OCI-M2 (cell line): ENCODE measurements at regions not wholly inside any gene's neighbourhood (a gene's known extent, or its start where the extent isn't known, plus 50 kb on each side); places are given as distances from the start of the nearest gene placed in this dataset.
"Not testable (repeated sequence)": the region's sequence is repeated elsewhere in the genome, so short reads cannot be mapped to it uniquely, and the experiment has no call there.

Experiments used
- DNase-seq: peaks from one replicate; lab custom pipeline; 2025; ENCODE audit not compliant: unreplicated experiment; lab: John Stamatoyannopoulos, UW

DNA sequence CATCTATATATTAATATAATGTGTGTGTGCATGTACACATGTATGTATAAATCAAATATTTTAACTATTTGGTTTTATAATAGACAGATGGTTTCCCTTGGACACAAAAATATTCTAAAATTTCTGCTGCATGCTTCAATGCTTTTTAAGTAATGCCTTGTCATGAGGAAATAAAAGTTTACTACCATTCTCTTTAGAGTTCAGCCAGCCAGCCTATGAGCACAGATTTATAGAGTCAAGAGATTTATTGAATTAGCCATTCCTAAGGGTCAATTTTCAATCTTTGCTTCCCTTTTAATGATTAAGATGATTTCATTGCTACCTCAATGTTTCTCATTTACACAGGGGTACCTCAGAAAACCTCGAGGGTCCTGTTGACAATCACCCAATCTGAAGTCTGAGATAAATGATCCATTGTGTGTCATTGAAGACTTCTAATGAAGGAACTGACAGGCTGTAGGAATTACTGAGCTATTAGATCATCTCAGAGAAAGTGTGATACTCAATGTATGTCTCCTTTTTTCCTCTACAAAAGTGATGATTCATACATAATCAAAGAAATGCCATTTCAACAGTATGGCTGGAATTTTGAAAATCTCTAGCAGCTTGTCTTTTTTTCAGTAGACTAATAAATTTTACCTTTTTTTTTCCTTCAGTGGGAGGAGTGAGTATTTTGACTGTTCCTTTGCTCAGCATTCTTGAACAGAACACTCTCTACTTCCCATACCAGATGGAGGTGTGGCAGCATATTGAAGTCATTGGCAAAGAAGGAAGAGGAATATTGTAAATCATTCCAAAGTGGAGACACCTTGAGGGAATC lies 222.6 kb upstream of the PCDH18 start:
- DNase-seq, result no peak

DNA sequence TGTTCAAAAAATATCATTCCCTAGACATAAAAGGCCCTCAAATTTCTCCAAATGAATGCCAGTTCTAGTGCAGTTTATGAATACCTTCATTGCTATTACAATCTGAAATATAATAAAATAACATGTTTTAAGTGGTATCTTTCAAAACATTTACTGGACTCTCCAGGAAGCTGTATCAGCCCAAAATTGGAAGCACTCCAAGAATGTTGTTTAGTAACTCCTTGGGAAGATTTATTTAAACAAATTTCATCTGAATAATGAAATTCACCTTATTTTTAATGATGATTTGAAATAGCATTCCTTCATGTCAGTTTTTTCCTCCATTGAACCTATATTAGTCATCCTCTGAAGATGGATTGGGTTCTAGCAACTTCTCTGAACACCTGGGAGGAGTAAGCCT lies 217.2 kb upstream of the PCDH18 start:
- DNase-seq, result no peak

DNA sequence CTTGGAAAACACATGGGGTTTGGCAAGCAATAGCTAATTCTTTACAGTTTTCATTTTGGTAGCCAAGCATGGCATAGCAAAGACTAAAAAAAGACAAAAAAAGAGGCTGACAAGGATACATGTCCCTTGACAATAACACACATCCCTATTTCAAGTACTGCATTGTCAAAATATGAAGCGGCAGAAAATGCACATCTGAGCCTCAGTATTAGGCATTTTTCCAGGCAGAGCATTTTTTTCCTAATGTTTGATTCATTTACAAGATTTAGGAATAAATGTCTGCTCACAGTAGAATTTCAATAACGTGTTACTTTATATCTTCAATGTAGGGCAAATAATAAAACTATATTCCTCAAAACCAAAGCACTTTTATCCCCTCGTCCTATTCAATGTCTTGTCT lies 216.3 kb upstream of the PCDH18 start:
- DNase-seq, result no peak

DNA sequence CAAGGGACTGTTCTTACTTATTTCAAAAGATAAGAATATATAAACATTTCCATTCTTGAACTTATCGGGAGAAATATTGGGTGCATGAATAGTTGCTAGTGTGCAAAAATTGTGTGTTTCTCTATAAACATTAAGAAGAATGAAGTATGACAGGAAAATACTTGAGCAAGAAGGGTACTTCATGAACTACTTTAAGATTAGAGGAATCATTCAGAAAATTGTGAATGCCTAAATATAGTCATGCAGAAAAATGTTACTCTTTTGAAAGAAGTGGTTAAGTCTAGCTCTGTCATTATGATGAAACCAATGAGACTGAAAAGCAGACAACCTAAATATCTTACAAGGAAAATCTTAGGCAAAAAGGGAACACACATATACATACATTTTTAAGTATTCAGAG lies 207.8 kb upstream of the PCDH18 start:
- DNase-seq, result no peak

DNA sequence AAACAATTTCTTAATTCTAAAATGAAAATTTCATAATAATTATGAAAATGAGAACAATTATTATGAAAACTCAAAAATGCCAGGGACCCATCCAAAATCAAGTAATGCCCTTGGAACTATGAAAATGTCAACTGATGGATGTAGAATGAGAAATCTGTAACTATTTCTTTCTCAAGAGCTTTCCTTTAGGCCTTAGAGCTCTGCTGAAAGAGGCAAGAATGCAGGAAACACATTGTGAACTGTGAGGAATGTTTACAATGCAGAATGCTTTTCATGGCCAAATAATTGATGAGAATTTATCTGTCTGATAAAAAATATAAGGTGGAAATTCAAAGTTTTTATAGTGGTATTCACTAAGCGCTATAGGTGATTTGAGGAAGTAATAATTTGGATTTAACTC lies 207.1 kb upstream of the PCDH18 start:
- DNase-seq, result no peak

DNA sequence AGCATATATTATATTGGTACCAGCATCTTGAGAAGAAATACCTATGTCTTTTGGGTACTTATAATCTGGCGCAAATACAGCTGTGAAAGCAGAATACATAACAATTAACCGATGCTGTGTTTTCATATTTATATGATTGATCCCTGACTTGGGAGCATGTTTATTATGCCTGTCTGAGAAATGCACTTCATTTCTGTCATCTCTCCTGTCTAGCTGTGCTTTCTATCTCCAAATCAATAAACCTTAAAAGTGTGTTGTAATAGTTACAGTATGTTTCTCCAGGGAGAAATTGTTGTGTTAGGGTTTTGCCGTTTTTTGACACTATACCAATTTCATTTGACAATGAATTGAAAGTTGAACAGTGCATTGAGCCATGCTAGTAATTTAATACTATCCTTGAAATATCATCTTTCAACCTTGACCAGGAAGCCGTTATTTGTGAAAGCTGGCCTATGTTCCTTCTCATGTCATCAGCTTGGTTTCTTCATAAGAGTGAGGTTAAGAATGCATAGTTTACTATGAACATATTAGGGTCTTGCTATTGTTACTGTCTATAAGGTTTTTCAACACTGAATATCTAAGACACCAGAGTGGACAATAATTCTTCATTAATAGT lies 206.2 kb upstream of the PCDH18 start:
- DNase-seq, result no peak

DNA sequence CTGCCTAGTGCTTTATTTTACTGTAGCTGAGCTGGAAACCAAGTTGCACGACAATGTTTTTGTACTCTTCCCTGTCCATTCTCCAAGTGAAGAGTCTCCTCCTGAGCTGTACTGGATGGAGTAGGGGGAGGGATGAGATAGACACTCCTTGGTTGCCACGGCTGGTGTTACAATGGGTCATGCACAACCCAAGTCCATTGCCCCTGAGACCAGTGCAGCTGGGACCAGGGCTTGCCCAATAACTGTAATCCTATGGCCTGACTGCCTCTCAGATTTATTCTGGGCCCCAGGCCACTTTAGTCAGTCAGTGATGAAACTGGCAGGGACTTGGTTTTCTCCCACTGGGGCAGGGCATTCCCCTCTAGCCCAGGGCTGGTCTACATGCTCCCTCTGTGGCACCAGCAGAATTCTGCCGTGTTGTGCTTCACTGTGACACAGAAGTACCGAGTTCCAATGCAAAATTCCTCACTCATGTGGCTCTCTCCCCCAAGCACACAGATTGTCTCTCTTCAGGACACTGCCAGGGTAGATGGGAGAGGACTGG lies 203.3 kb upstream of the PCDH18 start:
- no peak for DNase-seq

DNA sequence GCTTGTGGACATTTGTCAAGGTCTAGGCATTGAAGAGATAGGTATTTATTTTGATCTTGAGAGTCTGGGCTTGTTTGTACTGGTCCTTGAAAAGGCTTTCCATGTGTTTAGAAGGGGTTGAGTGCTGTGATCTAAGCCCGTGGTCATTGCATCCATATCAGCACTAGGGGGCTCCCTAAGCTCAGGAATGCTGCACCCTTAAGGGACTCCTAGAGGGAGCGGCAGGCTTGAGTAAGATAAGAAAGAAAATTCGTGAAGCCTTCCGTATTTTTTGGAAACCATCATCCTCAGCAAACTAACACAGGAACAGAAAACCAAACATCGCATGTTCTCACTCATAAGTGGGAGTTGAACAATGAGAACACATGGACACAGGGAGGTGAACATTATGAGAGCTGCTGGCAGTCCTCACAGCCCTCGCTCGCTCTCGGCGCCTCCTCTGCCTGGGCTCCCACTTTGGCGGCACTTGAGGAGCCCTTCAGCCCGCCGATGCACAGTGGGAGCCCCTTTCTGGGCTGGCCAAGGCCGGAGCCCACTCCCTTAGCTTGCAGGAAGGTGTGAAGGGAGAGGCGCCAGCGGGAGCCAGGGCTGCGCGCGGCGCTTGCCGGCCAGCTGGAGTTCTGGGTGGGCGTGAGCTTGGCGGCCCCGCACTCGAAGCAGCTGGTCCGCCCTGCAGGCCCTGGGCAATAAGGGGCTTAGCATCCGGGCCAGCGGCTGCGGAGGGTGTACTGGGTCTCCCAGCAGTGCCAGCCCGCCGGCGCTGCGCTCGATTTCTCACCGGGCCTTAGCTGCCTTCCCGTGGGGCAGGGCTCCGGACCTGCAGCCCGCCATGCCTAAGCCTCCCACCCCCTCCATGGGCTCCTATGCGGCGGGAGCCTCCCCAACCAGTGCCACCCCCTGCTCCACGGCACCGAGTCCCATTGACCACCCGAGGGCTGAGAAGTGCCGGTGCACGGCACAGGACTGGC lies 201.2 kb upstream of the PCDH18 start:
- not testable (repeated sequence) for DNase-seq

DNA sequence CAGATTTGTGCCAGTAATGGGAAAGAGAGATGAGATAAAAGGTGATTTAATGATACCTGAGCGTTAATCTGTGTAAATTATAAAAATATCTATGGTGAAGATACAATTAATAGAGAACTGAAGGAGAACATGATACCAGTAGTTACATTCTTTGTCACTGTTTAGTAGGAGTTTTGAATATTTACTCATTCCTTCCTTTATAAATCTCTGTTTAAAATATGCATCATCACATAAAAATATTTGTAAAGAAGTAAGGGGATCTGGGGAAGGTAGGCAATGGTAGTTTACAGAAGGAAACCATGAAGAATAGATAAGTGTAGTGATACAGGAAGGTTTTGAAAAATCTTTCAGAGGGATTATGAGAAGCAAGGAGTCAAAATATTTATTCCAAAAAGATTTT lies 190.6 kb upstream of the PCDH18 start:
- DNase-seq, result no peak

DNA sequence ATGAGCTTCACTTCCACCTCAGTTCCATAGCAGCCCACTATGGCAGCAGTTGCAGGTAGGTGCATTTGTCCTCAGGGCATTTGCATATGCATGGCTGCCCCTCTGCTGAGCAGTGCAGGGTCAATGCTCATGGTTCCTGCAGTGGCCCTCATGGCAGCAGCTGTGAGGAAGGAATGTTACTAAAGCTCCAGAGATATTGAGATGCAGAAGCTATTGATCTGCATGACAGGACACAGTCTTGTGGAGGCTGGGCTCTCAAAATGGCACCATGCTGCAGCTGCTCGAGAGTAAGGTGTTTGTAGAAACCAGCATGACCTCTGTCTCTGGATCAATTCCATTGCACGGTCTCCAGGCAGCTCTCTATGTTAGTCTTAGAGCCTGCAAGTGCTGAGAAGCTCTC lies 179.2 kb upstream of the PCDH18 start:
- DNase-seq, result no peak

DNA sequence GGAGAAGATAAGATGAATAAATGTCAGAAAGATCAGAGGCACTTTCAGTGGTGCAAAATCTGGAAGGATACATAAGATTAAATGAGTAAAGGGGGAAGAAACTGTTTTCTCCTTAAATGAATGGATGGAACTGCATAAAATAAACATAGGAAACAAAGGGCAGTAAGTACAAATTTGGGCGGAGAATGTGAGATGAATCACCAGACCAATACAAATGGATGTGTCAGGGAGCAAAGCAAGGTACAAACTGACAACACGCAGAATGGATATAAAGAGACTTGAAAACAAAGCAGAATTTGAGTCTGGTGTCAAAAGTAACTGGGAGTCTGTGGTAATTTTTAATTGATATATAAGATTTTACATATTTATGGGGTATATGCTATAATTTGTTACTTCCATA lies 175.3 kb upstream of the PCDH18 start:
- no peak for DNase-seq

DNA sequence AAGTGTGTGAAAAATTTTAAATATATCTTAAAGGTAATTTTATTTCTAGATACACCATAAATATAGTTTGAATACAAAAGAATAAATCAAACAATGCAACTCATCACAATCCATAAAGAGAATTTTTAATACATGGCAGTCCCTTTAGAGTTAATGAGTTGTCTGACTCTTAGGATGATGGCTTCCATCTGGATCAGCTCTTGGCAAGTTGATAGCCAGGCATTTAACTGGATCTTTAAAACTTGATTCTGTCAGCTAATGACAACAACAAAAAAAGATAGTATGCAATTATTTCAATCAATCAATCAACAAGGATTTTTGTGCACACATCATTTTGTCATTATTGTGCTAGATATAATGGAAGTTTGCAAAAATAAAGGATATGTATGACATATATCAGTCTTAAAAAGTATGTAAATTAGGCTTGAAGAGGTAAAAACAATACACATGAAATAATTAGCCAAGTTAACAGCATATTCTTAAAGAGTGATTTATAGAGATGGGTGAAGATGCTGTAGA lies 174.9 kb upstream of the PCDH18 start:
- DNase-seq, result no peak

DNA sequence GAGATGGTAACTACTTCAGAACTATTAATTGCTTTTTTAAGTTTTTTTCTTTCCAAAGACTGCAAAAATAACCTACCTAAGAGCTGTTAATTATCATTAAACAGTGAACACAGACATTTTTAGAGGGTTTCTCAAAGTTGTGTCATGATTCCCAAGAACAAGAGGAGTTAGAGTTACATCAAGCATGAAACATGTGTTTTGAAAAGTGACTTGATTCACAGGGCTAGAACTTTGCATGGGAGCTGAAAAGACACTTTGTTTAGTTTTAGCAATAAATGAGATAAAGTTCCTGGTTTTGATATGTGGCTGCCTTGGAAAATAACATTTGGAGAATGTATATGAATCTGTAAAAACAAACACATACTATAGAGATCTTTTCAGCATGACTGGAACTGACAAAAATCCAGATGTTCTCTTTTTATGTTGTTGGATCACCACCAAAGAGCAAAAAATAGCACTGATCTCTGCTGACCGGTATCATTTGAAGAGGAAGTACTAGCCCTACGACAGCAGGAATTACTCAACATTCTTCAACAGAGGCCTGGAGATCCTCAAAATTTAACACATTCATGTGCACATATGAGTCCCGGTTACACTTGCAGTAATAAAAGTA lies 173.0 kb upstream of the PCDH18 start:
- DNase-seq, result no peak

DNA sequence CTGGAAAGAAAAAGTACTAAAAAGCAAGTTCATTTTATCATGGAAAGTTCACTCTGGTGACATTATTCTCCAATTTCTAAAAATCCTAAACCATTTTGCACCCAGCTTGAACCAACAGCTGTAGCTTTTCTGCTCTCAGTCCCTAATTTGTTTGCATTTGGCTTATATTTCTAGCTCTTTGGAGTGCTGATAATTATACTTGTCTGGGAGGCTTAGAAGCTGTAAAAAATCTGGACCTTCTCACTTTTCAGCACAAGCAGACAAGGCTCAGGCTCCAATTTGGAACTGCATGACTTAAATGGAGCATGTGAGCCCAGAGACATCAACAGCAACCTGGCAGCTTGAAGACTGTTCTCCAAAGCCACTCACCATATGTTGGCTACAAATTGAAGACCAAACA lies 170.9 kb upstream of the PCDH18 start:
- no peak for DNase-seq

DNA sequence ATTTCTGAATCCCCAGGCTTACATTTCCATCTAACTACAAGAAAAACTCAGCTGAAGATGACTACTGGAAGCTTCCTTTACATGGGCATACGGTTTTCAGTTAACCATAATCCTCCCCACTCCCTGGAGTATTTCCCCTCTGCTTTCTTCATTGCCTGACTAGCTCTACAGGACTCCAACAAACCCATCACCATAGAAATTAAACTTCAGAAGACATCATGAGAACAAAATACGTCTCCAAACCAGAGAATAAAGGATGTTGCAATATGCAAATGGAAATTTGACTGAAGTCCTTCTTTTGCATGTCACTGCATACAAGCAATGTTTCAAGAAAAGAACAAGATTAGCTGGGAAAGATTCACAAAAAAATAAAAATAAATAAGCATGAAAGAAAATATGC lies 170.2 kb upstream of the PCDH18 start:
- no peak for DNase-seq

DNA sequence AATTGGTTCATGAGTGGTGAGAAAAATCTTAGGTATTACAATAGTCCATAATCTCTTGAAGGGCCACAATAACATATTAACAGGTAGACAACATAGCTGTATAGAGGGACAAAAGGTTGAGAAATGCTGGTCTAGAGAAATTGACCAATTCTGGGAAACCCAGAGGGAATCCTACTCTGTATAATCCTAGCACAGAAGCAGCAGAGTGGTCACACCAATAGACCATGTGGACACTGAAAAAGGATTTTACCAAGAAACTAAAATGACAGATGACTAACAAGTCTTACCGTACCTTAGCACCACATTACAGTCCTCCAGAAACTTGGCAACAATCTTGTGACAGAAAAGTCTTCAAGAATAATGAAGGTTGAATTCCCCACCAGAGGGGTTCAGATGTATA lies 169.1 kb upstream of the PCDH18 start:
- DNase-seq, result no peak

DNA sequence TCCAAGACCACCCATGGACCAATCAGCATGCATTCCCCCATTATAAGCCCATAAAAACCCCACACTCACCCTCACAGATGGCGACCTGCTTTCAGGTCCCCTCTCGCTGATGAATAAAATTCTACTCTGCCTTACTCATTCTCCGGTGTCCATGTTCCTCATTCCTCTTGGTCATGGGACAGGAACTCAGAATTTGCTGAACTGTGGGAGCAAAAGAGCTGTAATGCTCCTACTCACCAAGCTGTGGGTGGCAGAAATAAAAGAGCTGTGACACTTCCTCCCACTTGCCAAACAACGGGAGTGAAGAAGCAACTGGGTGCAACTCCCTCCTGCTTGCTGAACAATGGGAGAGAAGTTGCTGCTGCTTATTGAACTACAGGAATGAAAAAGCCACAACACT lies 168.5 kb upstream of the PCDH18 start:
- no peak for DNase-seq

DNA sequence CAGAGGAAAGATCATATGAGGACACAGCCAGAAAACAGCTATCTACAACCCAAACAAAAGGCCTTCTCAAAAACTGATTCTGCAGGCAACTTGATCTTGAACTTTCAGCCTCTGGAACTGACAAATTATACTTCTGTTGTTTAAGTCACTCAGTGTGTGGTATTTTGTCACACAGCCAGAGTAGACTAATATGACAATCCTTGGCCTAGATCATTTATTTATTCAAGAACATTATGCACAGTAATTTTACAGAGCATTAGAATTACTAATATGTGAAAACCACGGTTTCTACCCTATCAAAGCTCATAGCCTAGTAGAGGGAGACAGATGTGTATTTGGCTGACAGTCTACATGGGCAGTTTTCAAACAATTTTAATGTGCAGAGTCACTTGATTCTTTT lies 167.8 kb upstream of the PCDH18 start:
- no peak for DNase-seq

DNA sequence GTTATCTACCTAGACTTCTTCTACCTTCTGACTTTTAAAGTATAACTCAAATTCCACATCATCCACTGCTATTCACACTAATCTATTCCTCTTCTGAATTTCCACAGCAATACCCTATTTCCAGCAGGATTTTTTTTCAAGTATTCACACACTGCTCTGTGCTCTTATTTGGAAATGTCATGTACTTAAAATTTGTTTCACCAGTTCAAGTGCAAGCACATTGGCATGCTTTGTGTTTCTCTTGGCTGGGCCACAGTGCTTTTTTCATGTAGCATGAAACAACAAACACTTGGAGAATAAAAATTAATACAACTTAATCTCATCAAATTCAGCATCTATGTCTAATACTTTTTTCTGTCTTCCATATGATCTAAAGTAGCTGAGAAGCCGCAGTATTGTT lies 161.8 kb upstream of the PCDH18 start:
- DNase-seq, result no peak

DNA sequence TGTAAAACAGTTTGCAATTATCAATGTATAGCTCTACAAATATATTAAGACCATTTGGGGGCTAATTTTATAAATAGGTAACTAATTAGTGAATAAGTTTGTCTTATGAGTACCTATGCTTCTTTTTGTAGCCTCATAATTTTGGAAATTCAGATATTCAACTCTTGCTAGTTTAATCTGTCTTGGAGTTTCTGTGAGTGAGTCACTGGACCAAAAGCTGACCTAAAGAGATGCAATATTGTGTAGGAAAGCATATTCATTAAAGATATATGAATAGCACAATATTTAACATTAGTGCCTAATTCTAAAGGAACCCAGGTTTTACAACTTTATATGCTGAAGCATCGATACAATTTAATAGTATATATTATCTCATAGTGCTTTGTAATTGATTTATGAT lies 161.3 kb upstream of the PCDH18 start:
- no peak for DNase-seq

DNA sequence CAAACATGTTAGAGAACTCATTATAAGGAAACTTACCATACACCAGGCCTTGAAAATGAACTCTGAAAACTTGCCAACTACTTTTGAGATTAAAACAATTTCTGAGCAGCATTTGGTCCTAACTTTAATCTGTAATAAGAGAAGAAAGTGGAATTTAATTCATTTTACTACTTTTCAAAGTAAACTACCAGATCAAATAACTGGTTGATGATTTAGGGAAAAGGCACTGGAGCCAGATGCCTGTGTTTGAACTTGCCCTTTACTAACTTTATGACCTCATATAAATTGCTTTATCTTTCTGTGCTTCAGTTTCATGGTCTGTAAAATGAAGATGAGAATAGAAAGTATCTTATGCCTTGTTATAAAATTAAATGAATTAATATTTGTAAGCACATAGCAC lies 159.9 kb upstream of the PCDH18 start:
- DNase-seq, result no peak
